ENCODE measurements at regions not wholly inside any gene's neighbourhood (a gene's known extent, or its start where the extent isn't known, plus 50 kb on each side); places are given as distances from the start of the nearest gene placed in this dataset.

GRCh38 chr6:14315353-14315752 lies 197.8 kb downstream of the CD83 start:
- ChIA-PET CTCF (interaction anchor here (1.4 kb wide), 1 partner anchor 104 kb away, joined by 3 read pairs; no protein-coding TSS in a partner anchor), POLR2A (no interaction called here)
- DNase-seq (ENCODE audit: low spot score) (no peak), ATAC-seq (no peak)
- peaks cover 53% of the 10 kb centered on the region for H3K4me1 Mint-ChIP-seq
- H3K27ac Mint-ChIP-seq = 0 out of 2 replicates have a peak overlapping the region, but pooled peaks have one; percentile 74
- TF ChIP-seq ATF2 (CRISPR knock-in tag; IDR thresholded peaks at IDR 0.05; ENCODE audit: borderline replicate concordance, low read depth) (no peak), ZBTB43 (CRISPR knock-in tag; IDR thresholded peaks at IDR 0.05) (no peak), CTCF (IDR thresholded peaks at IDR 0.05) (no peak), ATF6 (CRISPR knock-in tag; IDR thresholded peaks at IDR 0.05) (no peak), HMGA2 (CRISPR knock-in tag; IDR thresholded peaks at IDR 0.05) (no peak), CBFB (CRISPR knock-in tag; IDR thresholded peaks at IDR 0.05; ENCODE audit: low read depth) (no peak), SMAD3 (CRISPR knock-in tag; IDR thresholded peaks at IDR 0.05; ENCODE audit: borderline replicate concordance) (no peak), IRF1 (CRISPR knock-in tag; IDR thresholded peaks at IDR 0.05) (no peak), ZNF423 (CRISPR knock-in tag; IDR thresholded peaks at IDR 0.05) (no peak), GRHL2 (CRISPR knock-in tag; IDR thresholded peaks at IDR 0.05; ENCODE audit: insufficient replicate concordance, severe bottlenecking) (no peak), ZMAT4 (CRISPR knock-in tag; IDR thresholded peaks at IDR 0.05) (no peak)
- H3K27me3 Mint-ChIP-seq (ENCODE audit: low read depth) = no peaks in the 10 kb centered on the region; the same call in 1 of the 2 replicates
- peaks cover 11% of the 10 kb centered on the region for H3K9me3 Mint-ChIP-seq
- peaks cover 9% of the 10 kb centered on the region for H3K36me3 Mint-ChIP-seq
- no peak overlapping the region for H3K4me3 Mint-ChIP-seq

- no peak overlapping the region for H3K4me3 Mint-ChIP-seq
- peaks cover 55% of the 10 kb centered on the region for H3K4me1 Mint-ChIP-seq
- peaks cover 5% of the 10 kb centered on the region for H3K9me3 Mint-ChIP-seq
- DNase-seq (ENCODE audit: low spot score) = peak; percentile 42
- CTCF ChIA-PET = interaction anchor here (0.6 to 2.1 kb wide), 12 partner anchors 8 to 1306 kb away, joined by 3 to 9 read pairs (median 3); no protein-coding TSS in a partner anchor
- H3K27ac Mint-ChIP-seq = no peak overlapping the region
- peak; percentile 80 for ATAC-seq
- no peaks in the 10 kb centered on the region for H3K27me3 Mint-ChIP-seq (ENCODE audit: low read depth)
- POLR2A ChIA-PET = interaction anchor here (0.5 kb wide), 1 partner anchor 84 kb away, joined by 3 read pairs; no protein-coding TSS in a partner anchor
- H3K36me3 Mint-ChIP-seq = peaks cover 6% of the 10 kb centered on the region; the same call in 1 of the 2 replicates
- TF ChIP-seq CDX4 (CRISPR knock-in tag; IDR thresholded peaks at IDR 0.05; ENCODE audit: borderline replicate concordance) (no peak), ATF2 (CRISPR knock-in tag; IDR thresholded peaks at IDR 0.05; ENCODE audit: borderline replicate concordance, low read depth) (no peak), ZNF425 (CRISPR knock-in tag; conservative IDR thresholded peaks at IDR 0.05) (no peak), PRRX2 (CRISPR knock-in tag; IDR thresholded peaks at IDR 0.05) (no peak), FOXK1 (CRISPR knock-in tag; IDR thresholded peaks at IDR 0.05) (no peak), ZNF121 (CRISPR knock-in tag; IDR thresholded peaks at IDR 0.05) (no peak), SP1 (CRISPR knock-in tag; conservative IDR thresholded peaks at IDR 0.05) (no peak), JUN (CRISPR knock-in tag; IDR thresholded peaks at IDR 0.05) (no peak), FOXP4 (CRISPR knock-in tag; IDR thresholded peaks at IDR 0.05) (no peak)
Observed at GRCh38 chr6:14316651-14317386, 199.2 kb downstream of the CD83 start.
